ENCODE measurements at regions not wholly inside any gene's neighbourhood (a gene's known extent, or its start where the extent isn't known, plus 50 kb on each side); places are given as distances from the start of the nearest gene placed in this dataset.
"Not testable (repeated sequence)": the region's sequence is repeated elsewhere in the genome, so short reads cannot be mapped to it uniquely, and the experiment has no call there.

- no peak for DNase-seq
- Mint-ChIP-seq H3K36me3 (no peaks in the 10 kb centered on the region), H3K4me1 (no peaks in the 10 kb centered on the region), H3K27me3 (peaks cover 2 to 9% of the 10 kb centered on the region in 2 donors), H3K27ac (no peak overlapping the region), H3K4me3 (no peak overlapping the region), H3K9me3 (no peaks in the 10 kb centered on the region)
- intact Hi-C loops (cut with micrococcal nuclease), result no loop called here
- Histone ChIP-seq H3K27me3 (ENCODE audit: insufficient read depth, low read length) (no peaks in the 10 kb centered on the region), H3K4me1 (ENCODE audit: insufficient read depth, low read length) (no peaks in the 10 kb centered on the region), H3K27ac (ENCODE audit: low read depth, low read length) (no peak overlapping the region), H3K36me3 (ENCODE audit: insufficient read depth, low read length) (no peaks in the 10 kb centered on the region), H3K4me3 (ENCODE audit: low read length in 2 of 2) (no peak overlapping the region), H3K9me3 (ENCODE audit: control insufficient read depth in 1 of 2, low read length in 2 of 2) (no peaks in the 10 kb centered on the region)
- CTCF ChIA-PET (ENCODE audit: partially characterized antibody), result no interaction called here
- POLR2A ChIA-PET (ENCODE audit: partially characterized antibody), result no interaction called here
Observed at GRCh38 chr20:48502016-48502415, 325.8 kb downstream of the PREX1 start.

- DNase-seq; CTCF ChIA-PET (ENCODE audit: partially characterized antibody); POLR2A ChIA-PET (ENCODE audit: partially characterized antibody); H3K27ac Mint-ChIP-seq; intact Hi-C loops (cut with micrococcal nuclease); H3K9me3 ChIP-seq (ENCODE audit: control insufficient read depth in 1 of 2, low read length in 2 of 2); H3K4me1 ChIP-seq (ENCODE audit: insufficient read depth, low read length); H3K27ac ChIP-seq (ENCODE audit: low read depth, low read length); H3K27me3 ChIP-seq (ENCODE audit: insufficient read depth, low read length); H3K9me3 Mint-ChIP-seq; H3K36me3 Mint-ChIP-seq; H3K4me3 ChIP-seq (ENCODE audit: low read length in 2 of 2); H3K4me3 Mint-ChIP-seq; H3K36me3 ChIP-seq (ENCODE audit: insufficient read depth, low read length); H3K4me1 Mint-ChIP-seq; H3K27me3 Mint-ChIP-seq: not testable (repeated sequence)
Observed at GRCh38 chr20:48500900-48501299, 326.9 kb downstream of the PREX1 start.

- H3K27ac Mint-ChIP-seq; H3K9me3 ChIP-seq (ENCODE audit: control insufficient read depth in 1 of 2, low read length in 2 of 2); H3K27me3 ChIP-seq (ENCODE audit: insufficient read depth, low read length); H3K36me3 ChIP-seq (ENCODE audit: insufficient read depth, low read length); DNase-seq; H3K36me3 Mint-ChIP-seq; POLR2A ChIA-PET (ENCODE audit: partially characterized antibody); H3K4me3 Mint-ChIP-seq; H3K27ac ChIP-seq (ENCODE audit: low read depth, low read length); CTCF ChIA-PET (ENCODE audit: partially characterized antibody); H3K4me1 Mint-ChIP-seq; H3K4me1 ChIP-seq (ENCODE audit: insufficient read depth, low read length); H3K27me3 Mint-ChIP-seq; H3K9me3 Mint-ChIP-seq; intact Hi-C loops (cut with micrococcal nuclease); H3K4me3 ChIP-seq (ENCODE audit: low read length in 2 of 2): not testable (repeated sequence)
Observed at GRCh38 chr20:48498939-48499338, 328.9 kb downstream of the PREX1 start.

GRCh38 chr20:48498125-48498524 lies 329.7 kb downstream of the PREX1 start:
- H3K4me1 ChIP-seq (ENCODE audit: insufficient read depth, low read length); H3K9me3 Mint-ChIP-seq; H3K27ac Mint-ChIP-seq; H3K27me3 Mint-ChIP-seq; DNase-seq; H3K27me3 ChIP-seq (ENCODE audit: insufficient read depth, low read length); H3K4me3 ChIP-seq (ENCODE audit: low read length in 2 of 2); intact Hi-C loops (cut with micrococcal nuclease); H3K4me3 Mint-ChIP-seq; CTCF ChIA-PET (ENCODE audit: partially characterized antibody); POLR2A ChIA-PET (ENCODE audit: partially characterized antibody); H3K27ac ChIP-seq (ENCODE audit: low read depth, low read length); H3K36me3 ChIP-seq (ENCODE audit: insufficient read depth, low read length); H3K36me3 Mint-ChIP-seq; H3K9me3 ChIP-seq (ENCODE audit: control insufficient read depth in 1 of 2, low read length in 2 of 2); H3K4me1 Mint-ChIP-seq: not testable (repeated sequence)

GRCh38 chr20:48493966-48494365 lies 333.8 kb downstream of the PREX1 start:
- Mint-ChIP-seq H3K4me3 (no peak overlapping the region), H3K36me3 (no peaks in the 10 kb centered on the region), H3K27ac (no peak overlapping the region), H3K27me3 (peaks cover 6 to 24% of the 10 kb centered on the region in 2 donors), H3K4me1 (no peaks in the 10 kb centered on the region), H3K9me3 (no peaks in the 10 kb centered on the region)
- Histone ChIP-seq H3K27ac (ENCODE audit: low read depth, low read length) (no peak overlapping the region), H3K36me3 (ENCODE audit: insufficient read depth, low read length) (no peaks in the 10 kb centered on the region), H3K4me1 (ENCODE audit: insufficient read depth, low read length) (no peaks in the 10 kb centered on the region), H3K9me3 (ENCODE audit: control insufficient read depth in 1 of 2, low read length in 2 of 2) (no peaks in the 10 kb centered on the region), H3K27me3 (ENCODE audit: insufficient read depth, low read length) (no peaks in the 10 kb centered on the region), H3K4me3 (ENCODE audit: low read length in 2 of 2) (no peak overlapping the region)
- ChIA-PET POLR2A (ENCODE audit: partially characterized antibody) (no interaction called here), CTCF (ENCODE audit: partially characterized antibody) (no interaction called here)
- intact Hi-C loops (cut with micrococcal nuclease), result no loop called here
- no peak for DNase-seq

- H3K36me3 Mint-ChIP-seq; H3K27me3 ChIP-seq (ENCODE audit: insufficient read depth, low read length); H3K4me1 ChIP-seq (ENCODE audit: insufficient read depth, low read length); H3K4me3 ChIP-seq (ENCODE audit: low read length in 2 of 2); H3K4me1 Mint-ChIP-seq; H3K4me3 Mint-ChIP-seq; DNase-seq; CTCF ChIA-PET (ENCODE audit: partially characterized antibody); H3K27ac Mint-ChIP-seq; H3K9me3 Mint-ChIP-seq; intact Hi-C loops (cut with micrococcal nuclease); H3K36me3 ChIP-seq (ENCODE audit: insufficient read depth, low read length); H3K27ac ChIP-seq (ENCODE audit: low read depth, low read length); POLR2A ChIA-PET (ENCODE audit: partially characterized antibody); H3K9me3 ChIP-seq (ENCODE audit: control insufficient read depth in 1 of 2, low read length in 2 of 2): not testable (repeated sequence)
- peaks cover 8 to 26% of the 10 kb centered on the region in 2 donors for H3K27me3 Mint-ChIP-seq
Observed at GRCh38 chr20:48493331-48493730, 334.5 kb downstream of the PREX1 start.

- H3K4me3 Mint-ChIP-seq, result no peak overlapping the region
- no peak overlapping the region for H3K27ac ChIP-seq (ENCODE audit: low read depth, low read length)
- H3K27me3 Mint-ChIP-seq, result peaks cover 8 to 27% of the 10 kb centered on the region in 2 donors
- no peaks in the 10 kb centered on the region for H3K36me3 Mint-ChIP-seq
- no peak for DNase-seq
- H3K27ac Mint-ChIP-seq, result no peak overlapping the region
- no peaks in the 10 kb centered on the region for H3K4me1 Mint-ChIP-seq
- H3K9me3 ChIP-seq (ENCODE audit: control insufficient read depth in 1 of 2, low read length in 2 of 2), result no peaks in the 10 kb centered on the region
- no peaks in the 10 kb centered on the region for H3K27me3 ChIP-seq (ENCODE audit: insufficient read depth, low read length)
- ChIA-PET CTCF (ENCODE audit: partially characterized antibody) (no interaction called here), POLR2A (ENCODE audit: partially characterized antibody) (no interaction called here)
- H3K4me1 ChIP-seq (ENCODE audit: insufficient read depth, low read length), result no peaks in the 10 kb centered on the region
- H3K4me3 ChIP-seq (ENCODE audit: low read length in 2 of 2), result no peak overlapping the region
- no peaks in the 10 kb centered on the region for H3K36me3 ChIP-seq (ENCODE audit: insufficient read depth, low read length)
- no peaks in the 10 kb centered on the region for H3K9me3 Mint-ChIP-seq
- intact Hi-C loops (cut with micrococcal nuclease), result no loop called here
Observed at GRCh38 chr20:48492715-48493070, 335.1 kb downstream of the PREX1 start.

- no peaks in the 10 kb centered on the region for H3K9me3 Mint-ChIP-seq
- DNase-seq, result no peak
- no peaks in the 10 kb centered on the region for H3K4me1 Mint-ChIP-seq
- Histone ChIP-seq H3K9me3 (ENCODE audit: control insufficient read depth in 1 of 2, low read length in 2 of 2) (no peaks in the 10 kb centered on the region), H3K27ac (ENCODE audit: low read depth, low read length) (no peak overlapping the region), H3K4me3 (ENCODE audit: low read length in 2 of 2) (no peak overlapping the region), H3K4me1 (ENCODE audit: insufficient read depth, low read length) (no peaks in the 10 kb centered on the region), H3K36me3 (ENCODE audit: insufficient read depth, low read length) (no peaks in the 10 kb centered on the region), H3K27me3 (ENCODE audit: insufficient read depth, low read length) (no peaks in the 10 kb centered on the region)
- H3K27me3 Mint-ChIP-seq, result peaks cover 10 to 26% of the 10 kb centered on the region in 2 donors
- no peak overlapping the region for H3K4me3 Mint-ChIP-seq
- H3K27ac Mint-ChIP-seq, result no peak overlapping the region
- ChIA-PET POLR2A (ENCODE audit: partially characterized antibody) (no interaction called here), CTCF (ENCODE audit: partially characterized antibody) (no interaction called here)
- intact Hi-C loops (cut with micrococcal nuclease), result no loop called here
- no peaks in the 10 kb centered on the region for H3K36me3 Mint-ChIP-seq
Observed at GRCh38 chr20:48492015-48492714, 335.6 kb downstream of the PREX1 start.
